Duodenal mucosa (tissue), 2 donors: ENCODE measurements at regions not wholly inside any gene's neighbourhood (a gene's known extent, or its start where the extent isn't known, plus 50 kb on each side); places are given as distances from the start of the nearest gene placed in this dataset.

Experiments used
- H3K27ac ChIP-seq: one replicate; pipeline ENCODE4 v1.7.0; 2013; ENCODE audit warnings: low read depth, low read length
- H3K27me3 ChIP-seq, 2 donors: one replicate each; pipeline ENCODE4 v1.7.0; 2013; ENCODE audit warnings: low read length in 2 of 2, control low read depth in 1 of 2; ENCODE audit not compliant: insufficient read depth in 2 of 2, control insufficient read depth in 1 of 2
- H3K36me3 ChIP-seq, 2 donors: one replicate each; pipeline ENCODE4 v1.7.0; 2013; ENCODE audit warnings: low read length in 2 of 2, control low read depth in 1 of 2; ENCODE audit not compliant: insufficient read depth in 2 of 2, control insufficient read depth in 1 of 2
- H3K4me1 ChIP-seq, 2 donors: one replicate each; pipeline ENCODE4 v1.7.0; 2013; ENCODE audit warnings: low read length in 2 of 2, control low read depth in 1 of 2; ENCODE audit not compliant: insufficient read depth in 2 of 2, control insufficient read depth in 1 of 2
- H3K4me3 ChIP-seq, 2 donors: one replicate each; pipeline ENCODE4 v1.7.0; 2013; ENCODE audit warnings: low read length in 2 of 2, low read depth in 1 of 2
- H3K9ac ChIP-seq, 2 donors: one replicate each; pipeline ENCODE4 v1.7.0; 2013; ENCODE audit warnings: low read length in 2 of 2, low read depth in 1 of 2
- H3K9me3 ChIP-seq, 2 donors: one replicate each; pipeline ENCODE4 v1.7.0; 2013; ENCODE audit warnings: low read length in 2 of 2, control low read depth in 1 of 2; ENCODE audit not compliant: control insufficient read depth in 1 of 2

- Histone ChIP-seq H3K27ac (no peak overlapping the region), H3K27me3 (no peaks in the 10 kb centered on the region), H3K9ac (no peak overlapping the region), H3K9me3 (no peaks in the 10 kb centered on the region), H3K36me3 (no peaks in the 10 kb centered on the region), H3K4me1 (peaks cover 0 to 5% of the 10 kb centered on the region in 2 donors), H3K4me3 (no peak overlapping the region)
Observed at GRCh38 chr11:32176223-32176934, 85.5 kb downstream of the RCN1 start.

DNA sequence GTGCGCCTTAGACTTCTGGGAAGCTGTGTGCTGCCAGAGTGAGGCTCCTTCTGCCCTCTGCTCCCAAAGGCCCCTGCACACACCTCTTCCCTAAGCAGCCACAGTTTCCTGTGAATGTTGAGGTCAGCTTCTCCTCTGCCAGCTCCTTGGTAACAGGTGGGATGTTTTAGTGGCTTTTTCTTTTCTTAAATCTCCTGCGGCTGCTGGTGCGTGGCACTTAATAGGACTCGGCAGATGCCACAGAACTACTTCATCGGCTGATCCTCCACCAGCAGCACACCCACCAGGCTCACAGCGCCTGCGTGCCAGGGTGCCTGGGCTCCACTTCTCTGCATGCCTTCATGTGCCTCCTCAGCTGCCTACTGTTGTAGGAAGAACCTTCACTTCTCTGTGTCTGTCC lies 87.8 kb downstream of the RCN1 start:
- Histone ChIP-seq H3K4me1 (no peaks in the 10 kb centered on the region), H3K9me3 (no peaks in the 10 kb centered on the region), H3K27me3 (no peaks in the 10 kb centered on the region), H3K4me3 (no peak overlapping the region), H3K9ac (no peak overlapping the region), H3K36me3 (no peaks in the 10 kb centered on the region), H3K27ac (no peak overlapping the region)

GRCh38 chr11:32183512-32183911 lies 92.6 kb downstream of the RCN1 start:
- H3K9me3 ChIP-seq: no peaks in the 10 kb centered on the region
- no peaks in the 10 kb centered on the region for H3K27me3 ChIP-seq
- no peaks in the 10 kb centered on the region for H3K4me1 ChIP-seq
- H3K27ac ChIP-seq: no peak overlapping the region
- H3K36me3 ChIP-seq: no peaks in the 10 kb centered on the region
- no peak overlapping the region for H3K9ac ChIP-seq
- no peak overlapping the region for H3K4me3 ChIP-seq

GRCh38 chr11:32184041-32184722 lies 93.3 kb downstream of the RCN1 start:
- Histone ChIP-seq H3K4me1 (no peaks in the 10 kb centered on the region), H3K27me3 (no peaks in the 10 kb centered on the region), H3K4me3 (no peak overlapping the region), H3K9ac (no peak overlapping the region), H3K36me3 (no peaks in the 10 kb centered on the region), H3K9me3 (no peaks in the 10 kb centered on the region), H3K27ac (no peak overlapping the region)

DNA sequence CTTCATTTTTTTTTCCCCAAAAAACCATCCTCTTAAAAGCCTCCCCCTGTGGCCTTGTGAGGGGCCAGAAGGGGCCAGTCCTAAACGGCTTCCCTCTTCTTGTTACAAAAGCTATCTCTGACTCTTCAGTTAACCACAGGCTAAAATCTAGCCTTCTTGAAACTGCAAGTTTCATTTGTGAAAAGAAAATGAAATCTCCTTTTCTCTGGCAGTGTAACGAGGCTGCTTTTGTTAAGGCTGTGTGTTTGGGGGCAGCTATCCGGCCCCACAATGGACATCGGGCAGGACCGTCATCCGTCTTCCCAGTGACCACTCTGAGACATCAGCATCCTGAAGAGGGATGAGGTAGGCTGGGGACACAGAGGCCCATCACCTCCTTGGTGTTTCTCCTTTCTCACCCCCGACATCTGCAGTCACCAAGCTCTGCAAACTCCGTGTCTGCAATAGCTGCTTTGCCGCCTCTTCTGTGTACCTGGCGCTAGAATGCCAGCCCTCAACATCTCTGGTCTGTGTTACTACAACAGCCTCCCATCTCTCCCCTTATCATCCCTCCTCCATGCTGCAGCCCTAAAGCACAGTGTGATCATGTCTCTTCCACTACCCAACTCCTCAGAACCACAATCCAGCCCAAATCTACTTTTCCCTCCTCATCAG lies 94.0 kb downstream of the RCN1 start:
- Histone ChIP-seq H3K4me1 (no peaks in the 10 kb centered on the region), H3K36me3 (no peaks in the 10 kb centered on the region), H3K27ac (no peak overlapping the region), H3K27me3 (no peaks in the 10 kb centered on the region), H3K9ac (no peak overlapping the region), H3K4me3 (no peak overlapping the region), H3K9me3 (no peaks in the 10 kb centered on the region)

DNA sequence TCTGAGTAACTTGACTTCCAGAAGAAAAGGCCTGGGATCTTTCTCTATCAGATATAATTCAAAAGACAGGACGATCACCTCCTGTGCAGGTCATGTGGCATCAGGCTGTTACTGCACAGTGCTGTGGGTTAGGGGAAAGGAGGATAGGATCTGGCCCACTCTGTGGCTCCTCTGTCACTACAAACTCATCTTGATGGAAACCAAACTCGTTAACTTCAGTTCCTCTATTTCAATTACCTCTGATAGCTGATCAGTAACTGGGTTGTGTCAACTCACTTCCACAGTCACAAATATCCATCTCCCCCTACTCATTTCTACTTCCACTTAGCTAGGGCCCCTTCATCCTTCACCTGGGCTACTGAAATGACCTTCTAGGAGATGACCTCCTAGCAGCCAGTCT lies 95.2 kb downstream of the RCN1 start:
- Histone ChIP-seq H3K4me1 (no peaks in the 10 kb centered on the region), H3K4me3 (no peak overlapping the region), H3K27me3 (no peaks in the 10 kb centered on the region), H3K9ac (no peak overlapping the region), H3K36me3 (no peaks in the 10 kb centered on the region), H3K27ac (no peak overlapping the region), H3K9me3 (no peaks in the 10 kb centered on the region)

DNA sequence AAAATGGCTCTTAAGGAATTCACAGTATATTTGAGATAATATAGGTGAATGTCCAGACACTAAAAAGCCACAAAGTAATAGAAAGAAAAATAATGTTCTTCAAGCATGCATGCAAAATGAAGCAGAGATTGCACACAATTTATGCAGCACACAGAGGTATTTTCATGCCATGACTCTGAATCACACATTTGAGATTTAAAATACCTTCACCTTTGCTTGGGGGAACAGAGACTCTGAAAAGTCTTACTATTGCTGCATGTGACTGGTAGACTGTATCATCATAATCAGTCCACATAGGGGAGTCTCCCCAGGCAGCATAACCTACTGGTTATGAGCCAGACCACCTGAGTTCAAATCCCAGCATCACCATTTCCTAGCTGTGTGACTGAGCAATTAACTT lies 96.2 kb downstream of the RCN1 start:
- H3K36me3 ChIP-seq: no peaks in the 10 kb centered on the region
- no peaks in the 10 kb centered on the region for H3K4me1 ChIP-seq
- no peak overlapping the region for H3K4me3 ChIP-seq
- H3K9ac ChIP-seq: no peak overlapping the region
- H3K27me3 ChIP-seq: no peaks in the 10 kb centered on the region
- H3K9me3 ChIP-seq: no peaks in the 10 kb centered on the region
- no peak overlapping the region for H3K27ac ChIP-seq

GRCh38 chr11:32188785-32189184 lies 97.9 kb downstream of the RCN1 start:
- no peaks in the 10 kb centered on the region for H3K27me3 ChIP-seq
- no peaks in the 10 kb centered on the region for H3K4me1 ChIP-seq
- no peak overlapping the region for H3K4me3 ChIP-seq
- no peak overlapping the region for H3K27ac ChIP-seq
- no peaks in the 10 kb centered on the region for H3K9me3 ChIP-seq
- no peak overlapping the region for H3K9ac ChIP-seq
- no peaks in the 10 kb centered on the region for H3K36me3 ChIP-seq

DNA sequence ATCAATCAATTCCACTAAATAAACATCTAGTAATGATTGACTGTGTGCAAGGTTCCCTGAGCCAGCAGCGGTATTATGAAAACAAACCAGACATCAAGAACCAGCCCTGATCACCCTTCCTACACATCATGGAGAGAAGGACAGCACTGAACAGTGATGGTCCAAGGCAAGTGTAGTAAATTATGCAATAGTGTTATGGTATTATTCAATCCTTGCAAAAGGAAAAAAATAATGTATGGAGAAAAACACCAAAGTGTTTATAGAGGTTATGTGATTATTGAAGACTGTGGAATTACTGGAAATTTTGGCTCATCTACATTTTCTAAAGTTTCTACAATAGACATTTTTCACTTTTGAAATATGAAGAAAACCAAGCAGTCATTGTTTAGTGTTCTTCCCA lies 105.3 kb downstream of the RCN1 start:
- H3K9me3 ChIP-seq: no peaks in the 10 kb centered on the region
- no peaks in the 10 kb centered on the region for H3K4me1 ChIP-seq
- H3K36me3 ChIP-seq: no peaks in the 10 kb centered on the region
- no peak overlapping the region for H3K9ac ChIP-seq
- H3K4me3 ChIP-seq: no peak overlapping the region
- H3K27ac ChIP-seq: no peak overlapping the region
- H3K27me3 ChIP-seq: peaks cover 0 to 5% of the 10 kb centered on the region in 2 donors

DNA sequence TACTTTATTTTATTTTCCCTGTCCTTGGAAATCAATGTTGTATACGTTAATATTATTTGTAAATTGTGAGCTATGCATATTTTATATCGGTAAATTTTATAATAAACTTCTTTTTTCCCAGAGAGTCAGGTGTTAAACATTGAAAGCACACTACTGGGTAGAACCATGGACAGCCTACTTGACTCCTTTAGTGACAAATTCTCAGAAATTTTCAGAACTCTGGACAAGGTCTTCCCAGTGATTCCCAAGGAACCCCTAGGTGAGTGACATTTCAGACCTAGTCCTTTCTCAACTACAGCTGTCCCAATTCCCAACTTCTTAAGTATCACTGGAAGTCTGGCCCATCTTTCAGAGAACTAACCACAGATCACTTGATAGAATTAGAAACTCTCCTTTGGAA lies 107.2 kb downstream of the RCN1 start:
- Histone ChIP-seq H3K36me3 (no peaks in the 10 kb centered on the region), H3K4me1 (no peaks in the 10 kb centered on the region), H3K27me3 (peaks cover 0 to 5% of the 10 kb centered on the region in 2 donors), H3K9me3 (no peaks in the 10 kb centered on the region), H3K27ac (no peak overlapping the region), H3K4me3 (no peak overlapping the region), H3K9ac (no peak overlapping the region)
